GM21619 (cell line): ENCODE measurements at regions not wholly inside any gene's neighbourhood (a gene's known extent, or its start where the extent isn't known, plus 50 kb on each side); places are given as distances from the start of the nearest gene placed in this dataset.
"Not testable (repeated sequence)": the region's sequence is repeated elsewhere in the genome, so short reads cannot be mapped to it uniquely, and the experiment has no call there.

ENCODE experiments used
- ATAC-seq: cut with Tn5 transposase; IDR thresholded peaks from one replicate; pipeline ENCODE4 v1.9.1; 2021; ENCODE audit not compliant: unreplicated experiment

- ATAC-seq: no peak
Observed at GRCh38 chr17:33929181-33929724, 325.8 kb upstream of the CCL2 start.

- ATAC-seq: not testable (repeated sequence)
Observed at GRCh38 chr17:33931148-33931814, 323.8 kb upstream of the CCL2 start.

GRCh38 chr17:33932996-33933395, 322.1 kb upstream of the CCL2 start:
- ATAC-seq: no peak

- no peak for ATAC-seq
Observed at GRCh38 chr17:33933576-33933975, 321.5 kb upstream of the CCL2 start.

GRCh38 chr17:33934696-33935095, 320.4 kb upstream of the CCL2 start:
- no peak for ATAC-seq

GRCh38 chr17:33935822-33936221, 319.3 kb upstream of the CCL2 start:
- ATAC-seq: no peak

- no peak for ATAC-seq
Observed at GRCh38 chr17:33936764-33937163, 318.3 kb upstream of the CCL2 start.

- no peak for ATAC-seq
Observed at GRCh38 chr17:33939959-33940358, 315.1 kb upstream of the CCL2 start.

GRCh38 chr17:33940769-33941370, 314.2 kb upstream of the CCL2 start:
- ATAC-seq: no peak

- no peak for ATAC-seq
Observed at GRCh38 chr17:33941744-33942143, 313.3 kb upstream of the CCL2 start.

GRCh38 chr17:33942414-33942813, 312.7 kb upstream of the CCL2 start:
- ATAC-seq: no peak

- ATAC-seq: no peak
Observed at GRCh38 chr17:33944412-33944811, 310.7 kb upstream of the CCL2 start.

GRCh38 chr17:33944826-33945225, 310.3 kb upstream of the CCL2 start:
- no peak for ATAC-seq

GRCh38 chr17:33945646-33946546, 309.2 kb upstream of the CCL2 start:
- ATAC-seq: no peak

GRCh38 chr17:33947762-33948161, 307.3 kb upstream of the CCL2 start:
- no peak for ATAC-seq

- ATAC-seq: no peak
Observed at GRCh38 chr17:33948309-33948708, 306.8 kb upstream of the CCL2 start.

- ATAC-seq: no peak
Observed at GRCh38 chr17:33949100-33949499, 306.0 kb upstream of the CCL2 start.

GRCh38 chr17:33950061-33950460, 305.0 kb upstream of the CCL2 start:
- ATAC-seq: no peak

GRCh38 chr17:33952425-33952824, 302.7 kb upstream of the CCL2 start:
- ATAC-seq: no peak

GRCh38 chr17:33954597-33954996, 300.5 kb upstream of the CCL2 start:
- no peak for ATAC-seq

GRCh38 chr17:33955461-33955860, 299.6 kb upstream of the CCL2 start:
- ATAC-seq: no peak

- ATAC-seq: not testable (repeated sequence)
Observed at GRCh38 chr17:33959098-33959497, 296.0 kb upstream of the CCL2 start.
